Right lobe of liver (tissue), 6 donors: ENCODE measurements at regions not wholly inside any gene's neighbourhood (a gene's known extent, or its start where the extent isn't known, plus 50 kb on each side); places are given as distances from the start of the nearest gene placed in this dataset.

Experiments used
- ATAC-seq, 4 donors: fragments of 200-7000 bp; cut with Tn5 transposase; one replicate each; pipeline ENCODE4 v1.9.1; 2020; ENCODE audit warnings: mild to moderate bottlenecking in 4 of 4, moderate library complexity in 4 of 4
- DNase-seq, 3 donors: peaks; one replicate each; pipeline ENCODE4 v3.0.0-alpha.2; 2020
- H3K27ac ChIP-seq, 3 donors: fragments of 200-600 bp; one replicate each; pipeline ENCODE4 v1.8.0; 2022
- H3K27me3 ChIP-seq, 2 donors: fragments of 200-600 bp; one replicate each; pipeline ENCODE4 v1.8.0; 2022
- H3K36me3 ChIP-seq, 4 donors: fragments of 200-600 bp; sonication (generic) in 1 of 4; one replicate each; pipeline versions ENCODE4 v1.5.1 to v1.8.0; 2017 to 2022; ENCODE audit warnings: control low read depth in 1 of 4
- H3K4me1 ChIP-seq, 4 donors: fragments of 200-600 bp; sonication (generic) in 1 of 4; one replicate each; pipeline versions ENCODE4 v1.5.1 to v1.8.0; 2017 to 2022; ENCODE audit warnings: control low read depth in 1 of 4
- H3K4me3 ChIP-seq, 3 donors: fragments of 200-600 bp; one replicate each; pipeline ENCODE4 v1.8.0; 2022
- H3K9me3 ChIP-seq, 4 donors: fragments of 200-600 bp; sonication (generic) in 1 of 4; one replicate each; pipeline versions ENCODE4 v1.5.1 to v1.8.0; 2017 to 2022; ENCODE audit warnings: control low read depth in 1 of 4
- CTCF ChIP-seq, 4 donors: fragments of 200-600 bp in 3 of 4; fragments of 450-650 bp in 1 of 4; IDR thresholded peaks; one replicate each; pipeline versions ENCODE4 v1.5.1 to v1.8.0; 2016 to 2022; ENCODE audit warnings: antibody characterized with exemption in 4 of 4, mild to moderate bottlenecking in 2 of 4
- POLR2A ChIP-seq: fragments of 450-650 bp; IDR thresholded peaks from one replicate; pipeline ENCODE4 v1.6.1; 2017; ENCODE audit warnings: antibody characterized with exemption, mild to moderate bottlenecking
- WGBS: methylation state at CpG from one replicate; pipeline ENCODE4 v1.1.6; 2018; ENCODE audit warnings: low coverage, low lambda C conversion rate; ENCODE audit not compliant: insufficient coverage; ENCODE audit errors: missing lambda C conversion rate; 5-methylcytosine and 5-hydroxymethylcytosine counted together
- intact Hi-C, 2 donors: fragments of 100-400 bp; cut with DNase I; formaldehyde crosslinking; loops; one replicate each; pipeline versions ENCODE4 v1.11.2 to v1.14.1; 2022
- donor health status: DM: no; HTN: yes; CAD: no.
- donor health status: DM: no; HTN: no; CAD: no.
- donor health status: DM: no; HTN: no; CAD: no.
- donor health status: DM: no; HTN: yes; CAD: no.
- donor health status: DM: no; HTN: yes; CAD: no.

- intact Hi-C loops: no loop called here
- DNase-seq (no peak), ATAC-seq (no peak)
- no peak for TF ChIP-seq POLR2A
- no peak for TF ChIP-seq CTCF (IDR thresholded peaks at IDR 0.05)
- no peaks in the 10 kb centered on the region for H3K4me1 ChIP-seq
- H3K36me3 ChIP-seq: no peaks in the 10 kb centered on the region
- no peaks in the 10 kb centered on the region for H3K27me3 ChIP-seq
- no peak overlapping the region for H3K27ac ChIP-seq
- no peak overlapping the region for H3K4me3 ChIP-seq
- H3K9me3 ChIP-seq: no peaks in the 10 kb centered on the region
- whole genome bisulfite sequencing: 38% methylated on average over 1 of the region's 1 CpG
Measured at GRCh38 chrX:98405376-98405775, 1521.7 kb downstream of the RPA4 start.

DNA sequence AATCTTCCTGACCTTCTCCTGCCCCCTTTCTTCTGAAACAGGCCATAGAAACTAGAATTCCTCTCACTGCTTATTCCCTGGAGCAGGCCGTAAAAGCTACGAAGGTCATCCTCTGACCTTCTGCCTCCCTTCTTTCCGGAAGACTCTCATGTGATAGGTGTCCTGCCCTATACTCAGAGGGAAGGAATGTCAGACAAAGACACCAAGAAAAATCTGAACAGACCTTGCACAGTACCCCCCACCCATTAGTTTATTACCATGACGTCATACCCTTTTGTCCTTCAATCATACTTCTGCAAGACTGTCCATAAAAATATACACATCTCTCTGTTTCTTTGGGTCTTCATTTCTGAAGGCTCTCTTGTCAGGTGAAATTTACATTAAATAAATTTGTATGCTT is 1523.9 kb downstream of the RPA4 start:
- Histone ChIP-seq H3K4me1 (no peaks in the 10 kb centered on the region), H3K27me3 (no peaks in the 10 kb centered on the region), H3K9me3 (no peaks in the 10 kb centered on the region), H3K4me3 (no peak overlapping the region), H3K27ac (no peak overlapping the region), H3K36me3 (no peaks in the 10 kb centered on the region)
- DNase-seq (no peak), ATAC-seq (no peak)
- TF ChIP-seq CTCF (IDR thresholded peaks at IDR 0.05): no peak
- TF ChIP-seq POLR2A: no peak
- WGBS: 60% methylated on average over 1 of the region's 4 CpGs
- intact Hi-C loops: no loop called here

DNA sequence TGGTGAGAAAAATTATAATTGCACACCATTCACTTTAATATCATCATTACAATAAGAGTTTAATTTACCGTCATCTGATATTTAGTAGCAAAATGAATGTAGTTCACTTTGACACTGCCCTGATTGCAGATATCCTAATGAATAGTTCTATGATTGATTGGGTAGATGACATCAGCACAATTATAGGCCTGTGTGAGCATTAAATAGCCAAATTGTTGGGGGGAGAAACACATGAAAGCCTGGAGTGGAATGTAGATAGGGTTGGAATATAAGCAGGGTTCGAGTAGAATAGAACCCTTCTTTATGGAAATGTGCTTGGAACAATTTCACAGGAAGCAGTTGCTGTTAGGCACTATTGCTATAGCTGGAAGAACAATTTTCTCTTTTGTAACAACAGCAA is 1526.2 kb downstream of the RPA4 start:
- Histone ChIP-seq H3K27ac (no peak overlapping the region), H3K4me1 (no peaks in the 10 kb centered on the region), H3K36me3 (no peaks in the 10 kb centered on the region), H3K4me3 (no peak overlapping the region), H3K27me3 (no peaks in the 10 kb centered on the region), H3K9me3 (no peaks in the 10 kb centered on the region)
- WGBS: 40% methylated on average over 2 of the region's 2 CpGs
- DNase-seq (no peak), ATAC-seq (no peak)
- no peak for TF ChIP-seq POLR2A
- TF ChIP-seq CTCF (IDR thresholded peaks at IDR 0.05): no peak
- intact Hi-C loops: no loop called here

GRCh38 chrX:98412058-98412457 is 1528.3 kb downstream of the RPA4 start:
- ATAC-seq: no peak
- no peak overlapping the region for H3K4me3 ChIP-seq
- H3K4me1 ChIP-seq: no peaks in the 10 kb centered on the region
- intact Hi-C loops: no loop called here
- no peak for DNase-seq
- TF ChIP-seq CTCF (IDR thresholded peaks at IDR 0.05): no peak
- no peak for TF ChIP-seq POLR2A
- no peaks in the 10 kb centered on the region for H3K27me3 ChIP-seq
- no peaks in the 10 kb centered on the region for H3K9me3 ChIP-seq
- H3K27ac ChIP-seq: no peak overlapping the region
- WGBS: 30% methylated on average over 1 of the region's 1 CpG
- no peaks in the 10 kb centered on the region for H3K36me3 ChIP-seq

DNA sequence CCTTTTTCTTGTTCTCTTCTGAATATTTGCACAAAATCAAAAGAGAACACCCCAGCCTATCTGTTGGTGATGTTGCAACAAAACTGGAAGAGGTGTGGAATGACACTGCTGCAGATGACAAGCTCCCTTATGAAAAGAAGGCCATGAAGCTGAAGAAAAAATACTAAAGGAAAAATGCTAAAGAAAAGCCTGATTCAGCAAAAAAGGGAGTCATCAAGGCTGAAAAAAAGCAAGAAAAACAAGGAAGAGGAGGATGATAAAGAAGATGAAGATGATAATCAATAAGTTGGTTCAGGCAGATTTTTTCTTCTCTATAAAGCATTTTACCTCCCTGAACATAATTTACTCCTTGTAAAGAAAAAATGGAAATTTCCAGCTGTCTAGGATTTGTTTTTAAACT is 1538.8 kb downstream of the RPA4 start:
- no peaks in the 10 kb centered on the region for H3K27me3 ChIP-seq
- ATAC-seq (no peak), DNase-seq (no peak)
- H3K4me3 ChIP-seq: no peak overlapping the region
- H3K27ac ChIP-seq: no peak overlapping the region
- no peaks in the 10 kb centered on the region for H3K9me3 ChIP-seq
- intact Hi-C loops: no loop called here
- TF ChIP-seq CTCF (IDR thresholded peaks at IDR 0.05) (no peak), POLR2A (no peak)
- H3K4me1 ChIP-seq: no peaks in the 10 kb centered on the region
- no peaks in the 10 kb centered on the region for H3K36me3 ChIP-seq
